ENCODE measurements at regions not wholly inside any gene's neighbourhood (a gene's known extent, or its start where the extent isn't known, plus 50 kb on each side); places are given as distances from the start of the nearest gene placed in this dataset.
"Not testable (repeated sequence)": the region's sequence is repeated elsewhere in the genome, so short reads cannot be mapped to it uniquely, and the experiment has no call there.

GRCh38 chr7:25600262-25600920 lies 372.1 kb upstream of the NPVF start:
- Histone ChIP-seq H2AFZ (ENCODE audit: low read length) (no peak overlapping the region), H3K4me1 (ENCODE audit: control insufficient read depth, extremely low read depth, insufficient read depth, low read length) (no peaks in the 10 kb centered on the region), H3K79me2 (ENCODE audit: control insufficient read depth, insufficient read depth, low read length) (no peaks in the 10 kb centered on the region), H3K27ac (ENCODE audit: insufficient read depth, low read length) (no peak overlapping the region), H4K20me1 (ENCODE audit: control insufficient read depth, extremely low read depth, insufficient read depth, low read length) (no peaks in the 10 kb centered on the region), H3K4me3 (replicated peaks in 1 of 4; ENCODE audit: control extremely low read depth in 1 of 4, insufficient read depth in 1 of 4, low read depth in 3 of 4, low read length in 4 of 4) (no peak overlapping the region), H3K36me3 (ENCODE audit: control insufficient read depth, insufficient read depth, low read length) (no peaks in the 10 kb centered on the region), H3K4me2 (ENCODE audit: extremely low read depth, insufficient read depth, low read length) (no peak overlapping the region), H3K9ac (ENCODE audit: insufficient read depth, low read length) (no peak overlapping the region), H3K9me3 (ENCODE audit: control insufficient read depth, insufficient read depth, low read depth, low read length) (no peaks in the 10 kb centered on the region), H3K27me3 (ENCODE audit: control insufficient read depth, insufficient read depth, low read length) (no peaks in the 10 kb centered on the region)
- DNase-seq (ENCODE audit: low read depth in 2 of 2): no peak
- TF ChIP-seq EZH2 (IDR thresholded peaks at IDR 0.05; ENCODE audit: low read length, missing control alignments) (no peak), CTCF (conservative IDR thresholded peaks at IDR 0.05 in 1 of 2, IDR thresholded peaks at IDR 0.05 in 1 of 2; ENCODE audit: low read depth in 1 of 2, low read length in 2 of 2) (no peak)

DNA sequence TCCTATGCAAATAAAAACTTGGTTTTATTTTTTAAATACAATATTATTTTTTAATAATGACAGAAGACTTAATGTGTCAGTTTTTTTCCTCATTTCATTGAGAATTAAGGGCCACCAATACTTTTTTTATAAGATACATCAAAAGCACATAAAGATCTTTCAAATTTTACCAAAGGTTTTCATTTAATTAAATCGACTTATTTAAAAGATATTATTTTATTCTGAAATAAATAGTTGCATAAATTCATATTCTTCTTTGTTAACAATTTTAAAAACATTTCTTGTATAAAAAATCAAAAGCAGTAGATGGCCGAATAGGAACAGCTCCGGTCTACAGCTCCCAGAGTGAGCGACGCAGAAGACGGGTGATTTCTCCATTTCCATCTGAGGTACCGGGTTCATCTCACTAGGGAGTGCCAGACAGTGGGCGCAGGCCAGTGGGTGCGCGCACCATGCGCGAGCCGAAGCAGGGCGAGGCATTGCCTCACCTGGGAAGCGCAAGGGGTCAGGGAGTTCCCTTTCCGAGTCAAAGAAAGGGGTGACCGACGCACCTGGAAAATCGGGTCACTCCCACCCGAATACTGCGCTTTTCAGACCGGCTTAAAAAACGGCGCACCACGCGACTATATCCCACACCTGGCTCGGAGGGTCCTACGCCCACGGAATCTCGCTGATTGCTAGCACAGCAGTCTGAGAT lies 374.6 kb upstream of the NPVF start:
- not testable (repeated sequence) for DNase-seq (ENCODE audit: low read depth in 2 of 2)

GRCh38 chr7:25603427-25603740 lies 375.1 kb upstream of the NPVF start:
- H3K4me1 ChIP-seq (ENCODE audit: control insufficient read depth, extremely low read depth, insufficient read depth, low read length); H3K4me3 ChIP-seq (replicated peaks in 1 of 4; ENCODE audit: control extremely low read depth in 1 of 4, insufficient read depth in 1 of 4, low read depth in 3 of 4, low read length in 4 of 4); H3K27ac ChIP-seq (ENCODE audit: insufficient read depth, low read length); H3K9ac ChIP-seq (ENCODE audit: insufficient read depth, low read length); H3K27me3 ChIP-seq (ENCODE audit: control insufficient read depth, insufficient read depth, low read length); H3K79me2 ChIP-seq (ENCODE audit: control insufficient read depth, insufficient read depth, low read length); H3K36me3 ChIP-seq (ENCODE audit: control insufficient read depth, insufficient read depth, low read length); H2AFZ ChIP-seq (ENCODE audit: low read length); DNase-seq (ENCODE audit: low read depth in 2 of 2); H4K20me1 ChIP-seq (ENCODE audit: control insufficient read depth, extremely low read depth, insufficient read depth, low read length); H3K9me3 ChIP-seq (ENCODE audit: control insufficient read depth, insufficient read depth, low read depth, low read length); H3K4me2 ChIP-seq (ENCODE audit: extremely low read depth, insufficient read depth, low read length): not testable (repeated sequence)

More for the DNA sequence above, 374.6 kb upstream of the NPVF start:
- not testable (repeated sequence) for H3K4me1 ChIP-seq (ENCODE audit: control insufficient read depth, extremely low read depth, insufficient read depth, low read length); H3K36me3 ChIP-seq (ENCODE audit: control insufficient read depth, insufficient read depth, low read length); H3K27ac ChIP-seq (ENCODE audit: insufficient read depth, low read length); H4K20me1 ChIP-seq (ENCODE audit: control insufficient read depth, extremely low read depth, insufficient read depth, low read length); H3K9ac ChIP-seq (ENCODE audit: insufficient read depth, low read length); H2AFZ ChIP-seq (ENCODE audit: low read length); H3K79me2 ChIP-seq (ENCODE audit: control insufficient read depth, insufficient read depth, low read length); H3K4me2 ChIP-seq (ENCODE audit: extremely low read depth, insufficient read depth, low read length); H3K27me3 ChIP-seq (ENCODE audit: control insufficient read depth, insufficient read depth, low read length); H3K9me3 ChIP-seq (ENCODE audit: control insufficient read depth, insufficient read depth, low read depth, low read length)
- H3K4me3 ChIP-seq (replicated peaks in 1 of 4; ENCODE audit: control extremely low read depth in 1 of 4, insufficient read depth in 1 of 4, low read depth in 3 of 4, low read length in 4 of 4): peak overlapping the region in 1 of 4 experiments; percentile 40

DNA sequence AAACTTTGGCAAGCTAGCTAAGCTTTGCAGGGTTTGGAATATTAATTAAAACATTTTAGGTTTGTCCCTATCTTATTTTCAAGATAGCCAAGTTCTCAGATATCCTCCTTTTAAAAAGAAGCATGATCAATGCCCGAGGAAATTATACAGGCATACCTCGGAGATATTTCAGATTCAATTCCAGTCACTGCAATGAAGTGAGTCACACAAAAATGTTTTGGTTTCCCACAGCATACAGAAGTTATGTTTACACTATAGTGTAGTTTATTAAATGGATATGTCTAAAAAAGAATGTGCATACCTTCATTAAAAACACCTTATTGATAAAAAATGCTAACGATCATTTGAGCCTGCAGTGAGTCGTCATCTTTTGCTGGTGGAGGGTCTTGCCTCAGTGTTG lies 382.9 kb upstream of the NPVF start:
- H3K9me3 ChIP-seq (ENCODE audit: control insufficient read depth, insufficient read depth, low read depth, low read length): no peaks in the 10 kb centered on the region
- H2AFZ ChIP-seq (ENCODE audit: low read length): no peak overlapping the region
- no peak overlapping the region for H3K9ac ChIP-seq (ENCODE audit: insufficient read depth, low read length)
- H3K79me2 ChIP-seq (ENCODE audit: control insufficient read depth, insufficient read depth, low read length): no peaks in the 10 kb centered on the region
- no peak for TF ChIP-seq CTCF (conservative IDR thresholded peaks at IDR 0.05 in 1 of 2, IDR thresholded peaks at IDR 0.05 in 1 of 2; ENCODE audit: low read depth in 1 of 2, low read length in 2 of 2)
- TF ChIP-seq EZH2 (IDR thresholded peaks at IDR 0.05; ENCODE audit: low read length, missing control alignments): no peak
- no peaks in the 10 kb centered on the region for H4K20me1 ChIP-seq (ENCODE audit: control insufficient read depth, extremely low read depth, insufficient read depth, low read length)
- H3K4me2 ChIP-seq (ENCODE audit: extremely low read depth, insufficient read depth, low read length): no peak overlapping the region
- H3K36me3 ChIP-seq (ENCODE audit: control insufficient read depth, insufficient read depth, low read length): no peaks in the 10 kb centered on the region
- H3K4me3 ChIP-seq (replicated peaks in 1 of 4; ENCODE audit: control extremely low read depth in 1 of 4, insufficient read depth in 1 of 4, low read depth in 3 of 4, low read length in 4 of 4): no peak overlapping the region
- H3K27me3 ChIP-seq (ENCODE audit: control insufficient read depth, insufficient read depth, low read length): no peaks in the 10 kb centered on the region
- no peak overlapping the region for H3K27ac ChIP-seq (ENCODE audit: insufficient read depth, low read length)
- H3K4me1 ChIP-seq (ENCODE audit: control insufficient read depth, extremely low read depth, insufficient read depth, low read length): no peaks in the 10 kb centered on the region
- DNase-seq (ENCODE audit: low read depth in 2 of 2): no peak
